Fibroblast of mammary gland (primary cell): ENCODE measurements at regions not wholly inside any gene's neighbourhood (a gene's known extent, or its start where the extent isn't known, plus 50 kb on each side); places are given as distances from the start of the nearest gene placed in this dataset.

Experiments
- DNase-seq: peaks from one replicate; pipeline ENCODE4 v3.0.0-alpha.2; 2010; ENCODE audit warnings: low read depth
- H3K4me3 ChIP-seq: 2 replicates; pipeline ENCODE4 v1.5.1; 2011; ENCODE audit warnings: low read depth, mild to moderate bottlenecking, low read length, moderate library complexity; ENCODE audit not compliant: control insufficient read depth
- TF ChIP-seq, protein P1 (sequence below): conservative IDR thresholded peaks from 2 replicates; pipeline ENCODE4 v1.5.1; 2011; ENCODE audit warnings: low read depth, low read length, inconsistent platforms; ENCODE audit not compliant: control insufficient read depth, insufficient read depth

DNA sequence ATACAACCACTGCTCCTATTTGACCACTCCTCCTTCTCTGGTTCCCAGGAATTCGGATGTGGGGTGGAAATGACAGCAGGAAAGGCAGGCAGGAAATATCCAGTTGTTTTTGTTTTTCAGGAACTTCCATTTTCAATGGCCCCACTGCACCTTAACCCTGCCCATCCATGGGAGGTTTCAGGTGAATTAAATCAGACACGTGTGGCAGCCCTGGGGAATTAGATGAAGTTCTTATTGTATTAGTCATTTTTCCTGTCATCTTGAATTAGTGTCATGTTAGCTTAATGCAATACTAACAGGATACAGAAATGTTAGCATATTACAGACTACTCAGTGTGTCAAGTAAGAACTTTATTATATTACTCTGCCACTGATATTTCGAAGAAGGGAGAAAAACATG lies 146.4 kb downstream of the CHD9NB start:
- no peak for DNase-seq
- H3K4me3 ChIP-seq = no peak overlapping the region
- TF ChIP-seq, protein P1, sequence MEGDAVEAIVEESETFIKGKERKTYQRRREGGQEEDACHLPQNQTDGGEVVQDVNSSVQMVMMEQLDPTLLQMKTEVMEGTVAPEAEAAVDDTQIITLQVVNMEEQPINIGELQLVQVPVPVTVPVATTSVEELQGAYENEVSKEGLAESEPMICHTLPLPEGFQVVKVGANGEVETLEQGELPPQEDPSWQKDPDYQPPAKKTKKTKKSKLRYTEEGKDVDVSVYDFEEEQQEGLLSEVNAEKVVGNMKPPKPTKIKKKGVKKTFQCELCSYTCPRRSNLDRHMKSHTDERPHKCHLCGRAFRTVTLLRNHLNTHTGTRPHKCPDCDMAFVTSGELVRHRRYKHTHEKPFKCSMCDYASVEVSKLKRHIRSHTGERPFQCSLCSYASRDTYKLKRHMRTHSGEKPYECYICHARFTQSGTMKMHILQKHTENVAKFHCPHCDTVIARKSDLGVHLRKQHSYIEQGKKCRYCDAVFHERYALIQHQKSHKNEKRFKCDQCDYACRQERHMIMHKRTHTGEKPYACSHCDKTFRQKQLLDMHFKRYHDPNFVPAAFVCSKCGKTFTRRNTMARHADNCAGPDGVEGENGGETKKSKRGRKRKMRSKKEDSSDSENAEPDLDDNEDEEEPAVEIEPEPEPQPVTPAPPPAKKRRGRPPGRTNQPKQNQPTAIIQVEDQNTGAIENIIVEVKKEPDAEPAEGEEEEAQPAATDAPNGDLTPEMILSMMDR = no peak

DNA sequence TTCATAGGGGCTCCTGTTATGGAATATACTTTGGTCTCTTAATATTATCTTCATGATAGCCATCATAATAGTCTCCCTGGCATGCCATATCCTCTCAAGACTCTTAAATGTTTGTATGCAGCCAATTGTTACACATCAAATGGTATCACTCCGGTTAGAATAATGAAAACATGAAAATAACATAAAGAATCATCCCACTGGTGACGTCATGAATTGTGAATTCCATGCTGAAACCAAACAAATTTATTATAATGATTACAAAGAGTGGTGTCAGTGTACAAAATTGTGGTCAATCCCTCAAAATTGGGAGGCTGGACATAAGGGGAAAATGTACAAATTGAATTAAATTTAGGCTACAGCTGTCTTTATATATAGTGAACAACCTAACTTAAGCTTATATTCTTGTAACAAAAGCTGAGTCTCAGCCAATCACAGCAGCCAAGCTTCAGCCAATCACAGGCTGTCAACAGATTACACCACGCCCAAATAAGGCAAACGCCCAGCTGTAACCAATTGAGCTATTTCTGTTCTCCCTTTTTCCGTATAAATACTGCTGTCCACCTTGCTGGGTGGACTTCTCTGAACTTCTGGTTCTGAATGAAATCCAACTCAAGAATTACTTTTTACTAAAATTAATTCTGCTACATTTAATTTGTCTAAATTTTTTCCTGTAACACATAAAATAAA lies 156.1 kb downstream of the CHD9NB start:
- TF ChIP-seq, protein P1 = no peak
- H3K4me3 ChIP-seq = no peak overlapping the region
- no peak for DNase-seq

DNA sequence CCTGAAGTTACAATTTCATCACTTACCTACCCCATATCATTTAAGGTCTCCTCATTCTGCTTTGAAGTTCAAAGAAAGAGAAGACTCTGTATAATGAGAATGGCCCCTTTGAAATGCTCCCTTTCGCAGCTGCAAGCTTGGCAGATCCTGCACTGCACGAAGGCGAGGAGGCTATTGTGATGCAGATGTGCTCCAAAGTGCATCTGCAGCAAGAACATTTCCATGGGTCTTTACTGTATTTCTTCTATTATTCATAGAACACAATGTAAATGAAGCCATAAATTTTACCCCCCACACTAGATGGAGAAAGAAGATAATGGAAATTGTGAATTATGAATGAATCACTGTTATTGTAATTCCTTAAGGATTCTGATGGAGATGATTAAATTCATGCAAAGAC lies 178.7 kb downstream of the CHD9NB start:
- no peak for DNase-seq
- no peak overlapping the region for H3K4me3 ChIP-seq
- TF ChIP-seq, protein P1 = no peak

DNA sequence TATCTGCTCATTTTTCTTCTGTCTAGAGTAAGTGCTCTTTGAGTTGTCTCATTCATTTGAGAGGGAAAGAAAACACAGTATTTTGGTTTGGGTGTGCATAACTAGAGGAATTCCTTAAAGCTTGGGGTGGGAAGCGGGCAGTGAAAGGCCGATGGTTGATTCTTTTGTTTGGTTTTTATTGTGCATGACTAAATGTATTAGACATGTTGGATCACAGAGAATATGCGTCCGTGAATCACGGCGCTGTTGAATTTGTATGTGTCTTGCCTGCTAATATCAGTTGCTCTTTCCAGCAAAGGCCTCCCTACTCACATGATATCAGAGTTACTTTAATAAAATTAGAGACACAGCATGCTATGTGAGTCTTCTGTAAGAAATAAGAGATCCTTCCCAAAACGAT lies 180.0 kb downstream of the CHD9NB start:
- no peak for DNase-seq
- H3K4me3 ChIP-seq = no peak overlapping the region
- TF ChIP-seq, protein P1 = no peak

DNA sequence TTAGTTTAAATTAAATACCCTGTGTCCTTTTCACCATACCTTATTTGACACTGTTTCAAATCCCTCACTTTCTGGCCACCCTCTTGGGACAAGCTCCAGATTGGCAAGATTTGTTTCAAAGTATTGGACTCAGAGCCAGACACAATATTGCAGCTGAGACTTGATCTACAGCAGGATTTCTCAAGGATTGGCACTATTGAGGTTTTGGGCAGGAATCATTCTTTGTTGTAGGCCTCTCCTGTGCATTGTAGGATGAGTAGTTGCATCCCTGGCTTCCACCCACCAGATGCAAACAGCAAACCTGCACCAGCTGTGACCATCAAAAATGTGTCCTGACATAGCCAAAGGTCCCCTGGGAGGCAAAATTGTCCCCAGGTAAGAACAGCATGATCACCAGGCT lies 181.2 kb downstream of the CHD9NB start:
- no peak overlapping the region for H3K4me3 ChIP-seq
- no peak for DNase-seq
- TF ChIP-seq, protein P1 = no peak

DNA sequence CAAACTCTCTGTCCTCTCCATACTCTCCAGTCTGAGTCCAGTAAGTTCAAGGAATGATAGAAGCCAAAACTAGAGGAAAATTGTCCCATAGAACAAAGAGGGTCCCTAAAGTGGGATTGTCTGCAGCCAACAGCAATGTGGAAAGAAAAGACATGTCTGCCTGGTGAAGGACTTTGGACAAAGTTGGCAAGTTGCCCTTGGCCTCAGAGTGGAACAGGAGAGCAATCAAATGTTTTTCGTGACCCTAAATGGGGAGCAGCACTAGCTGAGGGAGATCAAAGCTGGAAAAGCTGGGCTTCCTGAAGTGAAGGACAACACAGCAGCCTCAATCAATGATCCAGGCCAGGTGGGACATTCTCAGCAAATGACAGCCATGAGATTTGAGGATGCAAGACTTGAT lies 183.5 kb downstream of the CHD9NB start:
- TF ChIP-seq, protein P1 = no peak
- no peak for DNase-seq
- no peak overlapping the region for H3K4me3 ChIP-seq

DNA sequence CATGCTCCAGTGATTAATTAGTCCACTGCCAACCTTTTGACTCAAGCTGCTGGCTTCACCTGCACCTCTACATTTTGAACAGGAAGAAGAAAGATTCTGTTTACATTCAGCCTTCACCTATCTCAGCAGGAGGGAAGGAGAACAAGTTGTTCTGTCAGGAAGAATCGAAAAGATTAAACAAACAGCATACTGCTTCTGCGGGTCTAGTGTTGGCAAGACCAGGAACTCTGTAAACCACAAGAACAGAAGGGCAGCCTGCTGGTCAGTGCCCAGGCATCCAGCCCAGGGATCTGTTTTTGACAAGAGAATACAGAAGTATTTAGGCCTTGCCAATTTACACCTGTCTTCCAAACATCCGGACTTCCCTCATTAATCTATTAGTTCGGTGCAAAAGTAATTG lies 189.7 kb downstream of the CHD9NB start:
- H3K4me3 ChIP-seq = no peak overlapping the region
- TF ChIP-seq, protein P1 = no peak
- no peak for DNase-seq
